CD14-positive monocyte (primary cell): ENCODE measurements at regions not wholly inside any gene's neighbourhood (a gene's known extent, or its start where the extent isn't known, plus 50 kb on each side); places are given as distances from the start of the nearest gene placed in this dataset.

Experiments
- DNase-seq, 3 donors: peaks; one replicate each; pipeline ENCODE4 v3.0.0-alpha.2; 2011 to 2022
- H2AFZ ChIP-seq: 2 replicates; pipeline ENCODE4 v1.6.0; 2012; ENCODE audit warnings: mild to moderate bottlenecking, low read depth, low read length, inconsistent platforms; ENCODE audit not compliant: insufficient read depth, poor library complexity, severe bottlenecking
- H3K27ac ChIP-seq, 2 donors: 1 replicate in 1 of 2; 2 replicates in 1 of 2; pipeline ENCODE4 v1.5.1; 2012 to 2013; ENCODE audit warnings: low read length in 2 of 2, control low read depth in 1 of 2, inconsistent platforms in 1 of 2, low read depth in 1 of 2, mild to moderate bottlenecking in 1 of 2
- H3K27me3 ChIP-seq, 2 donors: one replicate each; pipeline versions ENCODE4 v1.6.0 to v1.6.1; 2011 to 2013; ENCODE audit warnings: low read length in 2 of 2; ENCODE audit not compliant: control insufficient read depth in 2 of 2, insufficient read depth in 2 of 2
- H3K36me3 ChIP-seq, 2 donors: replicated peaks in 1 of 2; 1 replicate in 1 of 2; 2 replicates in 1 of 2; pipeline versions ENCODE4 v1.5.1 to v1.6.1; 2012 to 2013; ENCODE audit warnings: low read length in 2 of 2, control low read depth in 1 of 2, inconsistent platforms in 1 of 2, mild to moderate bottlenecking in 1 of 2; ENCODE audit not compliant: insufficient read depth in 2 of 2, control insufficient read depth in 1 of 2
- H3K4me1 ChIP-seq, 2 donors: 1 replicate in 1 of 2; 2 replicates in 1 of 2; pipeline versions ENCODE4 v1.5.1 to v1.6.1; 2012 to 2013; ENCODE audit warnings: low read length in 2 of 2, control low read depth in 1 of 2, inconsistent platforms in 1 of 2, mild to moderate bottlenecking in 1 of 2, moderate library complexity in 1 of 2; ENCODE audit not compliant: insufficient read depth in 2 of 2, control insufficient read depth in 1 of 2
- H3K4me2 ChIP-seq: replicated peaks from 2 replicates; pipeline ENCODE3; 2012; ENCODE audit warnings: low read length, moderate library complexity, mild to moderate bottlenecking; ENCODE audit not compliant: poor library complexity, severe bottlenecking; ENCODE audit errors: extremely low read depth
- H3K4me3 ChIP-seq, 3 experiments: fragments of 200-600 bp in 1 of 3; sonication (generic) in 1 of 3; replicated peaks in 1 of 3; 1 replicate in 2 of 3; 2 replicates in 1 of 3; pipeline ENCODE4 v1.5.1; 2011 to 2013; ENCODE audit warnings: low read length in 3 of 3, mild to moderate bottlenecking in 3 of 3, control low read depth in 2 of 3, low read depth in 2 of 3, inconsistent platforms in 1 of 3, moderate library complexity in 1 of 3
- H3K79me2 ChIP-seq: 2 replicates; pipeline ENCODE4 v1.6.0; 2012; ENCODE audit warnings: mild to moderate bottlenecking, control low read depth, inconsistent platforms, low read length, moderate library complexity; ENCODE audit not compliant: insufficient read depth
- H3K9ac ChIP-seq: 2 replicates; pipeline ENCODE4 v1.6.0; 2017; ENCODE audit warnings: low read length, mild to moderate bottlenecking; ENCODE audit not compliant: insufficient read depth, poor library complexity, severe bottlenecking
- H3K9me3 ChIP-seq, 2 donors: replicated peaks in 1 of 2; 1 replicate in 1 of 2; 2 replicates in 1 of 2; pipeline versions ENCODE4 v1.5.1 to v1.6.1; 2012 to 2013; ENCODE audit warnings: low read length in 2 of 2, control low read depth in 1 of 2; ENCODE audit not compliant: control insufficient read depth in 1 of 2, insufficient read depth in 1 of 2
- H4K20me1 ChIP-seq: 2 replicates; pipeline ENCODE4 v1.6.0; 2012; ENCODE audit warnings: mild to moderate bottlenecking, low read length, control low read depth, moderate library complexity; ENCODE audit not compliant: insufficient read depth
- H3K27ac Mint-ChIP-seq, 7 donors: one replicate each; pipeline ENCODE4 v1.8.0; 2020; ENCODE audit warnings: mild to moderate bottlenecking in 7 of 7, mixed read lengths in 7 of 7, moderate library complexity in 6 of 7, inconsistent platforms in 2 of 7
- H3K27me3 Mint-ChIP-seq, 3 donors: one replicate each; pipeline ENCODE4 v1.8.0; 2021 to 2022; ENCODE audit warnings: low read depth in 3 of 3, mild to moderate bottlenecking in 3 of 3, mixed read lengths in 3 of 3, moderate library complexity in 3 of 3, inconsistent platforms in 1 of 3
- H3K36me3 Mint-ChIP-seq, 2 donors: one replicate each; pipeline ENCODE4 v1.8.0; 2020; ENCODE audit warnings: mixed read lengths in 2 of 2, inconsistent platforms in 1 of 2, mild to moderate bottlenecking in 1 of 2
- H3K4me1 Mint-ChIP-seq: one replicate; pipeline ENCODE4 v1.8.0; 2020; ENCODE audit warnings: mild to moderate bottlenecking, mixed read lengths
- H3K4me3 Mint-ChIP-seq, 2 donors: one replicate each; pipeline ENCODE4 v1.8.0; 2020; ENCODE audit warnings: mild to moderate bottlenecking in 2 of 2, mixed read lengths in 2 of 2, moderate library complexity in 1 of 2
- H3K9me3 Mint-ChIP-seq, 7 donors: one replicate each; pipeline ENCODE4 v1.8.0; 2020 to 2022; ENCODE audit warnings: mixed read lengths in 7 of 7, mild to moderate bottlenecking in 6 of 7, moderate library complexity in 6 of 7, inconsistent platforms in 2 of 7
- WGBS: methylation state at CpG from one replicate; pipeline ENCODE4 v1.1.5; 2013; ENCODE audit warnings: missing lambda C conversion rate; ENCODE audit not compliant: insufficient coverage; 5-methylcytosine and 5-hydroxymethylcytosine counted together
- intact Hi-C, 2 donors: fragments of 100-400 bp; cut with micrococcal nuclease; formaldehyde crosslinking; loops; one replicate each; pipeline versions ENCODE4 v1.15.0 to v1.15.1; 2023
- TF ChIP-seq, protein P1 (sequence below): fragments of 200-600 bp; IDR thresholded peaks from one replicate; pipeline ENCODE4 v1.8.0; 2022; ENCODE audit warnings: antibody characterized with exemption, mild to moderate bottlenecking

DNA sequence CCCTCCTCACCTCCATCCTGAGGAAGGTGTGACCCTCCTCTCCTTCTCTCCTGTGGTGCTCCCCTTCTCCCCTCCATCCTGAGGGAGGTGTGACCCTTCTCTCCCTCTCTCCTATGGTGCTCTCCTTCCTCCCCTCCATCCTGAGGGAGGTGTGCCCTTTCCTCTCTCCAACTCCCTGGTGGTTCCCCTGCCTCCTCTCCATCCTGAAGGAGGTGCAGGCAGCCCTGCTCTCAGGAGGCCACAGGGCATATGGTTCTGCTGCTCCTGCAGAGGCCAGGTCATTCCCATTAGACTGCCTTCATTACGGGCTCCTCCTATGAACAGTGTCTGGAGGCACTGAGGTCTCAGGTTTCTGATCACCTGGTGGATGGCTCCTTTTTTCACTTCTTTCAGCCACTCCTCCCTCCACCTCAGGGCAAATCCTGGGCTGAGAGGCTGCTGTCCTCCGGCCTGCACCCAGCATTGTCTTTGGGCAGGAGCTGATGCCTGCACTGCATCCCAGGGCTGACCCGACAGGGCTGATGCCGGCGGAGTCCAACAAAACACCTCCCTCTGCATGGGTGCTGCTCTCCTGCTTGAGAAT is 197.1 kb downstream of the MED10 start:
- Histone ChIP-seq H3K9me3 (no peaks in the 10 kb centered on the region), H3K79me2 (no peaks in the 10 kb centered on the region), H3K9ac (no peak overlapping the region), H2AFZ (no peak overlapping the region), H3K4me1 (no peaks in the 10 kb centered on the region), H3K4me3 (no peak overlapping the region), H3K27me3 (no peaks in the 10 kb centered on the region), H4K20me1 (no peaks in the 10 kb centered on the region), H3K27ac (no peak overlapping the region), H3K36me3 (no peaks in the 10 kb centered on the region), H3K4me2 (no peak overlapping the region)
- no peaks in the 10 kb centered on the region for H3K4me1 Mint-ChIP-seq
- H3K27me3 Mint-ChIP-seq, result peaks cover 0 to 3% (median 0%) of the 10 kb centered on the region in 3 donors
- intact Hi-C loops, result no loop called here
- no peak overlapping the region for H3K27ac Mint-ChIP-seq
- TF ChIP-seq, protein P1, sequence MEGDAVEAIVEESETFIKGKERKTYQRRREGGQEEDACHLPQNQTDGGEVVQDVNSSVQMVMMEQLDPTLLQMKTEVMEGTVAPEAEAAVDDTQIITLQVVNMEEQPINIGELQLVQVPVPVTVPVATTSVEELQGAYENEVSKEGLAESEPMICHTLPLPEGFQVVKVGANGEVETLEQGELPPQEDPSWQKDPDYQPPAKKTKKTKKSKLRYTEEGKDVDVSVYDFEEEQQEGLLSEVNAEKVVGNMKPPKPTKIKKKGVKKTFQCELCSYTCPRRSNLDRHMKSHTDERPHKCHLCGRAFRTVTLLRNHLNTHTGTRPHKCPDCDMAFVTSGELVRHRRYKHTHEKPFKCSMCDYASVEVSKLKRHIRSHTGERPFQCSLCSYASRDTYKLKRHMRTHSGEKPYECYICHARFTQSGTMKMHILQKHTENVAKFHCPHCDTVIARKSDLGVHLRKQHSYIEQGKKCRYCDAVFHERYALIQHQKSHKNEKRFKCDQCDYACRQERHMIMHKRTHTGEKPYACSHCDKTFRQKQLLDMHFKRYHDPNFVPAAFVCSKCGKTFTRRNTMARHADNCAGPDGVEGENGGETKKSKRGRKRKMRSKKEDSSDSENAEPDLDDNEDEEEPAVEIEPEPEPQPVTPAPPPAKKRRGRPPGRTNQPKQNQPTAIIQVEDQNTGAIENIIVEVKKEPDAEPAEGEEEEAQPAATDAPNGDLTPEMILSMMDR, result no peak
- H3K36me3 Mint-ChIP-seq, result no peaks in the 10 kb centered on the region
- 93% methylated on average over 4 of the region's 5 CpGs for WGBS
- H3K9me3 Mint-ChIP-seq, result peaks cover 0 to 8% (median 3%) of the 10 kb centered on the region in 7 donors
- no peak overlapping the region for H3K4me3 Mint-ChIP-seq
- DNase-seq, result no peak

DNA sequence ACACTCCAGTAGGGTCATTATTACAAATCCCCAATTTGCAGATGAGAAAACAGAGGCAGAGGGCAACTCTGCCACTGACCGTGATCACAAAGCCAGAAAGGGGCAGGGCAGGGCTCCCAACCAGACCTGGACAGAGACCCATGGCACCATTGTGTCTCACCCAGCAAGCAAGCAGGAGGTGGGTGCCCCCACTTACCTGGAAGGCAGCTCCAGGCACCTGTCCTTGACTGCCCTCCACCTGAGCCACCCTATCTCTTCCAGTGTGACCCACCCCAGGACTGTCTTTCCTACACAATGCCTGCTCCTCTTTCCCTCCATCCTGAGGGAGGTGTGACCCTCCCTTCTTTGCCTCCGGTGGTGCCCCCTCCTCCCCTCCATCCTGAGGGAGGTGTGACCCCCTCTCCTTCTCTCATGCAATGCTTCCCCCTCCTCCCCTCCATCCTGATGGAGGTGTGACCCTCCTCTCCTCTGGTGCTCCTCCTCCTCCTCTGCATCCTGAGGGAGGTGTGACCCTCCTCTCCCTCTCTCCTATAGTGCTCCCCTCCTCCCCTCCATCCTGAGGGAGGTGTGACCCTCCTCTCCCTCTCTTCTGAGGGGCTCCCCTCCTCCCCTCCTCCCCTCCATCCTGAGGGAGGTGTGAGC is 198.0 kb downstream of the MED10 start:
- H3K36me3 ChIP-seq, result no peaks in the 10 kb centered on the region
- WGBS, result 94% methylated on average over 1 of the region's 2 CpGs
- Mint-ChIP-seq H3K9me3 (peaks cover 0 to 5% (median 2%) of the 10 kb centered on the region in 7 donors), H3K27me3 (peaks cover 0 to 3% (median 0%) of the 10 kb centered on the region in 3 donors), H3K36me3 (no peaks in the 10 kb centered on the region), H3K27ac (peak overlapping the region in 1 of 7 donors; percentile 37), H3K4me3 (no peak overlapping the region), H3K4me1 (no peaks in the 10 kb centered on the region)
- no peak overlapping the region for H3K27ac ChIP-seq
- TF ChIP-seq, protein P1, result no peak
- intact Hi-C loops, result no loop called here
- no peak overlapping the region for H3K4me3 ChIP-seq
- H3K4me2 ChIP-seq, result no peak overlapping the region
- no peak for DNase-seq
- H2AFZ ChIP-seq, result no peak overlapping the region
- H4K20me1 ChIP-seq, result no peaks in the 10 kb centered on the region
- no peaks in the 10 kb centered on the region for H3K9me3 ChIP-seq
- H3K4me1 ChIP-seq, result no peaks in the 10 kb centered on the region
- H3K27me3 ChIP-seq, result no peaks in the 10 kb centered on the region
- no peak overlapping the region for H3K9ac ChIP-seq
- H3K79me2 ChIP-seq, result no peaks in the 10 kb centered on the region
